ENCODE measurements at regions not wholly inside any gene's neighbourhood (a gene's known extent, or its start where the extent isn't known, plus 50 kb on each side); places are given as distances from the start of the nearest gene placed in this dataset.

GRCh38 chr12:106003297-106003696 is 135.5 kb downstream of the NUAK1 start:
- in situ Hi-C loops (cut with HindIII; ENCODE audit: low sequenced_read_pairs) = no loop called here

- in situ Hi-C loops (cut with HindIII; ENCODE audit: low sequenced_read_pairs) = no loop called here
These were observed 134.5 kb downstream of the NUAK1 start for GRCh38 chr12:106004289-106004688.

- in situ Hi-C loops (cut with HindIII; ENCODE audit: low sequenced_read_pairs) = no loop called here
These were observed 132.4 kb downstream of the NUAK1 start for GRCh38 chr12:106006382-106006781.

- in situ Hi-C loops (cut with HindIII; ENCODE audit: low sequenced_read_pairs) = no loop called here
These were observed 131.8 kb downstream of the NUAK1 start for GRCh38 chr12:106006940-106007339.

GRCh38 chr12:106010741-106011140 is 128.0 kb downstream of the NUAK1 start:
- in situ Hi-C loops (cut with HindIII; ENCODE audit: low sequenced_read_pairs) = no loop called here

All from DLD1 (cell line).